AG04449 (cell line): ENCODE measurements at regions not wholly inside any gene's neighbourhood (a gene's known extent, or its start where the extent isn't known, plus 50 kb on each side); places are given as distances from the start of the nearest gene placed in this dataset.

Experiments
- CTCF ChIA-PET: fragments of 350-600 bp; formaldehyde crosslinking; extraction: SDS; loops from one replicate; lab custom pipeline; 2021; ENCODE audit warnings: antibody characterized with exemption; lab: Yijun Ruan, JAX
- POLR2A ChIA-PET: fragments of 400-600, 350-600 bp; formaldehyde crosslinking; extraction: SDS; loops from one replicate; lab custom pipeline; 2020; ENCODE audit warnings: antibody characterized with exemption, inconsistent platforms; lab: Yijun Ruan, JAX
- DNase-seq: peaks from one replicate; pipeline ENCODE4 v3.0.0-alpha.2; 2010; ENCODE audit warnings: low read depth, low spot score
- H3K4me3 ChIP-seq: 2 replicates; pipeline ENCODE4 v1.5.1; 2011; ENCODE audit warnings: low read depth, mild to moderate bottlenecking, control low read depth, low read length
- TF ChIP-seq, protein P1 (sequence below): IDR thresholded peaks from one replicate; pipeline ENCODE4 v1.5.1; 2011; ENCODE audit warnings: mild to moderate bottlenecking, moderate library complexity, low read length, control low read depth, inconsistent platforms; ENCODE audit not compliant: insufficient read depth; ENCODE audit errors: missing control alignments

DNA sequence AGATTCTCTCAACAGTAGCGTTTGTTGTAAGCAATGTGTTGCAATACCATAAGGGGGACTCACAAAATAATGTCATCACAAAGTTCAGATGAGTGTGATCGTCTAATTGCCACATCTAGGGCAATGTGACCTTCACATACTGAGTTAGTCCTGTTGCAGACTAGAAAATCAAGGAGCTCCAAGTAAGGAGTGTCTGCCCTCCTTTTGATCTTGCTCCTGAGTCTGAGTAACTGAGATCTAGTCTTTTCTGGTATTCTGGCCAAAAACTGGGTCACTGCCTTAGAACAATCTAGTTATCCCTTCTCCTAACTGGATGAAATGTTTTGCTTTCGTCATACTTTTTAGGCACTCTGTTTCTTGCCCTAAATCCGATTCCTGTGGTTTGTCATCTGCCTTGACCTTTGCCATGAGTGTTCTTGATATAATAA lies 712.1 kb downstream of the CDH11 start:
- ChIA-PET CTCF (interaction anchor here (1.3 to 1.5 kb wide), 2 partner anchors 53 to 59 kb away, joined by 3 to 4 read pairs; no protein-coding TSS in a partner anchor), POLR2A (no interaction called here)
- no peak overlapping the region for H3K4me3 ChIP-seq
- no peak for DNase-seq
- TF ChIP-seq, protein P1, sequence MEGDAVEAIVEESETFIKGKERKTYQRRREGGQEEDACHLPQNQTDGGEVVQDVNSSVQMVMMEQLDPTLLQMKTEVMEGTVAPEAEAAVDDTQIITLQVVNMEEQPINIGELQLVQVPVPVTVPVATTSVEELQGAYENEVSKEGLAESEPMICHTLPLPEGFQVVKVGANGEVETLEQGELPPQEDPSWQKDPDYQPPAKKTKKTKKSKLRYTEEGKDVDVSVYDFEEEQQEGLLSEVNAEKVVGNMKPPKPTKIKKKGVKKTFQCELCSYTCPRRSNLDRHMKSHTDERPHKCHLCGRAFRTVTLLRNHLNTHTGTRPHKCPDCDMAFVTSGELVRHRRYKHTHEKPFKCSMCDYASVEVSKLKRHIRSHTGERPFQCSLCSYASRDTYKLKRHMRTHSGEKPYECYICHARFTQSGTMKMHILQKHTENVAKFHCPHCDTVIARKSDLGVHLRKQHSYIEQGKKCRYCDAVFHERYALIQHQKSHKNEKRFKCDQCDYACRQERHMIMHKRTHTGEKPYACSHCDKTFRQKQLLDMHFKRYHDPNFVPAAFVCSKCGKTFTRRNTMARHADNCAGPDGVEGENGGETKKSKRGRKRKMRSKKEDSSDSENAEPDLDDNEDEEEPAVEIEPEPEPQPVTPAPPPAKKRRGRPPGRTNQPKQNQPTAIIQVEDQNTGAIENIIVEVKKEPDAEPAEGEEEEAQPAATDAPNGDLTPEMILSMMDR: no peak

DNA sequence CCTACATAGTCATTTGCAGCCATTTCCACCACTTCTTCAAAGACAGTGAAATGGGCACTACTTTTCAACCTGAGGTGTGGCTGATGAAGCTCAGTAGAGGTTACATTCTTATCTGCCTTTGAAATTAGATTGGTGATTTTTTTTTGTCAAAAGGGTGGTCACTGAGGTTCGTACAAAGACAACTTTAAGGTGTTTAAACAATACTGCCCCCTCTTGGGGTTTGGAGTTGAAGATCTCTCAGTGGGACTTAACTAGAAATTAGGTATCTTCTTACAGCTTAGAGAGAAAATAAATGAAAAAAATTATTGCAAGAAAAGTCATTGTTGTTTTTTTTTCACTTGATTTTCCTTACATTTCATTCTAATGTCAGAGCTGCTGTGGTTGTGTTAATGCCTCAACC lies 713.2 kb downstream of the CDH11 start:
- TF ChIP-seq, protein P1: no peak
- no peak overlapping the region for H3K4me3 ChIP-seq
- no peak for DNase-seq
- POLR2A ChIA-PET: no interaction called here
- CTCF ChIA-PET: no interaction called here

DNA sequence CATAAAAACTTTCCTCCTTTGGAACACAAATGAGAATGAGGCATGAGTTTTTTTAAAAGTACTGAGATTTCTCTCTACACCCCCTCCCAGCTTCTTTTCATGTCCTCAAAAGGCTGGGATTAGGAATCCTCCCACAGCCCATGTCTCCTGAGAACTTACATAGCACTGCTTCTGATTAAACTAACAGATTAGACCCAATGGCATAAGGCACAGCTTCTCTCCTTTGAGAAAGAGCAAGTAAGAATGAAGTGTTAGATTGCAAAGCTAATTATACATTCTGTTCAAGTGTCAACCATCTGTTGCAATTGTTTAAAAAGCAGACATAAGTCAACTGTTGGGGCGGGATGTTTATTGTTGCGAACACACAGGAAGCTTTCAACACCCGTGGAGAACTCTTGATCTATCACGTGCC lies 715.1 kb downstream of the CDH11 start:
- H3K4me3 ChIP-seq: no peak overlapping the region
- ChIA-PET POLR2A (no interaction called here), CTCF (no interaction called here)
- TF ChIP-seq, protein P1: no peak
- no peak for DNase-seq

DNA sequence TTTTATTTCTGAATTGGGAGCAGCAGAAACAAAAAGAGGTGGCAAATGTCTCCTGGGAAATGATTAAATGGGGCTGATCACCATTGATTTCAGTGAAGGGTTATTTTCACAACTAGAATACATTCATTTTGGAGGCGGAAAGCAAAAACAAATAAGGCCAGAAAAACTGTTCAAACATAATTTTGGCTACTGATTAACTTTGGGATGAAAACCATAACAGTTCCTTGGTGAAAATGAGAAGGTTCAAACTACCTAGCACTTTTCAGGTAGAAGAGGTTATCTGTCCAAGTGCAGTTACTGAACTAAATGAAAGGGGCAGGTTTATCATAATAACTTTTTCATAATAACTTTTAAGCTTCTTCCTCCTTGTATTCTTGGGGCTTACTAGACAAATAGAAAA lies 718.5 kb downstream of the CDH11 start:
- TF ChIP-seq, protein P1: no peak
- ChIA-PET POLR2A (no interaction called here), CTCF (no interaction called here)
- DNase-seq: no peak
- H3K4me3 ChIP-seq: no peak overlapping the region

DNA sequence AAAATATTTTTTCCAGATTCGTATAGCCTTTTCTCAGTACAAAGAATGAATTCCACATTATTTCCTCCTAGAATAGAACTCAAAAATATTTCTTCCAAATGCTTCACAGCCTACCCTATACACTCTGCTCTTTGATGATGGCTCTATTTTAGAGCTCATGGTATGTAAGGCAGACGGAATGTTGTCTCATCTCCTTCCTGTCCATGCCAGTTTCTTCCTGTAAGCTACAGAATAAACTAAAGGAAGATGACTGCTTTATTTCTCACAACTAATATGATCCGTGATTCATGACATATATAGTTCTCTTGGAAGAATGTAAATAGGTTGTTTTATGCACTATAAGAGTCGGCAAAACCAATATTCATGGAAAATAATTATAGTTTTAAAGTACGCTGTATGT lies 723.1 kb downstream of the CDH11 start:
- ChIA-PET CTCF (interaction anchor here (1.2 kb wide), 1 partner anchor 718 kb away, joined by 3 read pairs; no protein-coding TSS in a partner anchor), POLR2A (interaction anchor here (0.6 kb wide), 1 partner anchor 1140 kb away, joined by 4 read pairs; no protein-coding TSS in a partner anchor)
- H3K4me3 ChIP-seq: no peak overlapping the region
- TF ChIP-seq, protein P1: no peak
- DNase-seq: no peak

DNA sequence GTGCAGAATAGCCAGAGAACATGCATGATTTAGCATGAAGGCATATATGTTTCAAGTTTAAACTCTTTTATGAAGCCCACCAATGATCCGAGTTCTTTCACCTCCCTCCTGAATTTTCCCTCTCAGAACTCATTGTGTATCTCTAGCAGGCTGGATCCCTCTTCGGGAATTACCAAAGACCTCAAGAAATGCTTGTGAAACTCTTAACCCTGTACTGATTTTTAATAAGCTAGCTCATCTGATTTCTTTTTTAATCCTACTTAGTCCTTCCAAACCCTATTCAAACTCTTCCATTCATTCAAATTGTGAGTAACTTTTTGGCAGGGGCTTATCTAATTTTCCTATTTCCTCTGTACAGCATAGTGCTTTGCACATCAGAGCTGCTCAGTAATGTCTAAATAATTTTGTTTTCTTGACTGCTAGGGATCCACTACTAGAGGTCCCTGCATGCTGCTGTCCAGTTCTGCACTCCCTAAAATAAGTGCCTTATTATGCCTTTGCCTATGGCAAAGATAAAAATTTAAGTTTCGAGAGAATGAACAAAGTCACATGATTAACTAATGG lies 723.8 kb downstream of the CDH11 start:
- POLR2A ChIA-PET: interaction anchor here (0.6 kb wide), 1 partner anchor 1141 kb away, joined by 4 read pairs; no protein-coding TSS in a partner anchor
- TF ChIP-seq, protein P1: no peak
- no peak for DNase-seq
- CTCF ChIA-PET: interaction anchor here (1.2 kb wide), 1 partner anchor 719 kb away, joined by 3 read pairs; no protein-coding TSS in a partner anchor
- H3K4me3 ChIP-seq: no peak overlapping the region
